ENCODE measurements at regions not wholly inside any gene's neighbourhood (a gene's known extent, or its start where the extent isn't known, plus 50 kb on each side); places are given as distances from the start of the nearest gene placed in this dataset.
"Not testable (repeated sequence)": the region's sequence is repeated elsewhere in the genome, so short reads cannot be mapped to it uniquely, and the experiment has no call there.

- not testable (repeated sequence) for H3K4me3 ChIP-seq (ENCODE audit: low read length); H3K9me3 ChIP-seq (ENCODE audit: control insufficient read depth in 1 of 2, insufficient read depth in 1 of 2, low read length in 2 of 2)
These were observed 5358.4 kb upstream of the TPTE start for GRCh38 chr21:5162693-5163574.

GRCh38 chr21:5165829-5166228 is 5355.6 kb upstream of the TPTE start:
- H3K36me3 ChIP-seq (ENCODE audit: insufficient read depth, low read length); H3K4me3 Mint-ChIP-seq; ATAC-seq (ENCODE audit: poor library complexity); H3K36me3 Mint-ChIP-seq (ENCODE audit: low read depth); POLR2A ChIA-PET; intact Hi-C loops (cut with DNase I, micrococcal nuclease); DNase-seq; H3K9me3 ChIP-seq (ENCODE audit: control insufficient read depth in 1 of 2, insufficient read depth in 1 of 2, low read length in 2 of 2); H3K4me1 ChIP-seq (ENCODE audit: insufficient read depth, low read length); H3K9me3 Mint-ChIP-seq; H3K4me3 ChIP-seq (ENCODE audit: low read length); CTCF ChIA-PET; H3K4me1 Mint-ChIP-seq (ENCODE audit: low read depth); H3K27ac Mint-ChIP-seq; H3K27ac ChIP-seq (ENCODE audit: low read depth in 1 of 2, low read length in 2 of 2); H3K27me3 Mint-ChIP-seq; H3K27me3 ChIP-seq (ENCODE audit: control insufficient read depth in 1 of 2, insufficient read depth in 2 of 2, low read length in 2 of 2): not testable (repeated sequence)

More at GRCh38 chr21:5162693-5163574, 5358.4 kb upstream of the TPTE start:
- H3K27ac Mint-ChIP-seq; DNase-seq; H3K36me3 ChIP-seq (ENCODE audit: insufficient read depth, low read length); H3K4me3 Mint-ChIP-seq; H3K4me1 Mint-ChIP-seq (ENCODE audit: low read depth); H3K9me3 Mint-ChIP-seq; CTCF ChIA-PET; POLR2A ChIA-PET; H3K27ac ChIP-seq (ENCODE audit: low read depth in 1 of 2, low read length in 2 of 2); H3K4me1 ChIP-seq (ENCODE audit: insufficient read depth, low read length); intact Hi-C loops (cut with DNase I, micrococcal nuclease); H3K27me3 ChIP-seq (ENCODE audit: control insufficient read depth in 1 of 2, insufficient read depth in 2 of 2, low read length in 2 of 2); H3K36me3 Mint-ChIP-seq (ENCODE audit: low read depth); ATAC-seq (ENCODE audit: poor library complexity); H3K27me3 Mint-ChIP-seq: not testable (repeated sequence)

Measured in CD4-positive, alpha-beta T cell (primary cell).